ENCODE measurements at regions not wholly inside any gene's neighbourhood (a gene's known extent, or its start where the extent isn't known, plus 50 kb on each side); places are given as distances from the start of the nearest gene placed in this dataset.

- TF ChIP-seq EP300 (IDR thresholded peaks at IDR 0.05) (no peak), CTCF (IDR thresholded peaks at IDR 0.05) (no peak)
These were observed 234.9 kb upstream of the MBL2 start for GRCh38 chr10:53007527-53007842.

All from gastroesophageal sphincter (tissue), 3 donors.